ENCODE measurements at regions not wholly inside any gene's neighbourhood (a gene's known extent, or its start where the extent isn't known, plus 50 kb on each side); places are given as distances from the start of the nearest gene placed in this dataset.

- no peak for TF ChIP-seq CTCF (IDR thresholded peaks at IDR 0.05; ENCODE audit: borderline replicate concordance, insufficient read depth, low read depth, low read length)
- H3K4me3 ChIP-seq (ENCODE audit: low read depth, low read length), result no peak overlapping the region
These were observed 1708.8 kb upstream of the C9orf72 start for GRCh38 chr9:29282121-29282520.

GRCh38 chr9:29285818-29286217 lies 1712.5 kb upstream of the C9orf72 start:
- H3K4me3 ChIP-seq (ENCODE audit: low read depth, low read length), result no peak overlapping the region
- no peak for TF ChIP-seq CTCF (IDR thresholded peaks at IDR 0.05; ENCODE audit: borderline replicate concordance, insufficient read depth, low read depth, low read length)

GRCh38 chr9:29289365-29289764 lies 1716.1 kb upstream of the C9orf72 start:
- TF ChIP-seq CTCF (IDR thresholded peaks at IDR 0.05; ENCODE audit: borderline replicate concordance, insufficient read depth, low read depth, low read length), result no peak
- H3K4me3 ChIP-seq (ENCODE audit: low read depth, low read length), result no peak overlapping the region

- no peak overlapping the region for H3K4me3 ChIP-seq (ENCODE audit: low read depth, low read length)
- TF ChIP-seq CTCF (IDR thresholded peaks at IDR 0.05; ENCODE audit: borderline replicate concordance, insufficient read depth, low read depth, low read length), result no peak
These were observed 1717.2 kb upstream of the C9orf72 start for GRCh38 chr9:29290516-29290915.

- no peak for TF ChIP-seq CTCF (IDR thresholded peaks at IDR 0.05; ENCODE audit: borderline replicate concordance, insufficient read depth, low read depth, low read length)
These were observed 1724.3 kb upstream of the C9orf72 start for GRCh38 chr9:29297592-29297991.

GRCh38 chr9:29311221-29311620 lies 1737.9 kb upstream of the C9orf72 start:
- no peak overlapping the region for H3K4me3 ChIP-seq (ENCODE audit: low read depth, low read length)
- TF ChIP-seq CTCF (IDR thresholded peaks at IDR 0.05; ENCODE audit: borderline replicate concordance, insufficient read depth, low read depth, low read length), result no peak

More at GRCh38 chr9:29297592-29297991, 1724.3 kb upstream of the C9orf72 start:
- H3K4me3 ChIP-seq (ENCODE audit: low read depth, low read length), result no peak overlapping the region

- no peak for TF ChIP-seq CTCF (IDR thresholded peaks at IDR 0.05; ENCODE audit: borderline replicate concordance, insufficient read depth, low read depth, low read length)
- H3K4me3 ChIP-seq (ENCODE audit: low read depth, low read length), result no peak overlapping the region
These were observed 1739.0 kb upstream of the C9orf72 start for GRCh38 chr9:29312327-29312726.

Measured in GM12875 (cell line).